WTC11 (cell line): ENCODE measurements at regions not wholly inside any gene's neighbourhood (a gene's known extent, or its start where the extent isn't known, plus 50 kb on each side); places are given as distances from the start of the nearest gene placed in this dataset.

Experiments used
- ATF1 ChIP-seq: sonication (generic); formaldehyde crosslinking; IDR thresholded peaks from 2 replicates; pipeline ENCODE4 v1.8.1; 2023; ENCODE audit warnings: mild to moderate bottlenecking, moderate library complexity, missing genetic modification reagents
- CTCF ChIP-seq: fragments of 200-600 bp; IDR thresholded peaks from 2 replicates; pipeline ENCODE4 v1.8.0; 2022; ENCODE audit warnings: antibody characterized with exemption
- ESRRA ChIP-seq: sonication (generic); formaldehyde crosslinking; IDR thresholded peaks from 2 replicates; pipeline ENCODE4 v1.8.1; 2022; ENCODE audit warnings: mild to moderate bottlenecking, missing genetic modification reagents, borderline replicate concordance
- FOXJ3 ChIP-seq: sonication (generic); formaldehyde crosslinking; IDR thresholded peaks from 2 replicates; pipeline ENCODE4 v1.9.0; 2021; ENCODE audit warnings: missing genetic modification reagents, mild to moderate bottlenecking, borderline replicate concordance
- GABPB1 ChIP-seq: sonication (generic); formaldehyde crosslinking; IDR thresholded peaks from 2 replicates; pipeline ENCODE4 v1.8.1; 2023; ENCODE audit warnings: mild to moderate bottlenecking, missing genetic modification reagents
- KAT7 ChIP-seq: sonication (generic); formaldehyde crosslinking; IDR thresholded peaks from 2 replicates; pipeline ENCODE4 v1.8.1; 2023; ENCODE audit warnings: missing genetic modification reagents, mild to moderate bottlenecking, borderline replicate concordance
- TCF7 ChIP-seq: sonication (generic); formaldehyde crosslinking; IDR thresholded peaks from 2 replicates; pipeline ENCODE4 v1.8.0; 2022; ENCODE audit warnings: mild to moderate bottlenecking, low read depth, missing genetic modification reagents, moderate library complexity

DNA sequence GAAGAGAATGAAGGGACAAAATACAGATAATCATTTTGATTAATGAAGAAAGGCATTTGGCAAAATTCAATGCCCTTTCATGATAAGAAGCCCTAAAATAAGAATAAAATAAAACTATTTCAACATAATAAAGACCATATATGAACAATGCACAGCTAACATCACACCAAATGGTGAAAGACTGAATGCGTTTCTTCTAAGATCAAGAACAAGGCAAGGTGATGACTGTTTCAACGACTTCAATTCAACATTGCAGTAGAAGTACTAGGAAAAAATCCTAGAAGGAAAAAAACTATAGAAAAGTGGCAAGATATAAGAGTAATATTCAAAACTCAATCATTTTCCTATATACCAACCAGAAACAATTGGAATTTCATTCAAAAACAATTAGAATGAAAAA lies 280.1 kb upstream of the GRM7 start:
- no peak for TF ChIP-seq ATF1 (CRISPR knock-in tag)
- TF ChIP-seq CTCF = no peak
- no peak for TF ChIP-seq TCF7 (CRISPR knock-in tag)
- TF ChIP-seq KAT7 (CRISPR knock-in tag) = no peak
- no peak for TF ChIP-seq GABPB1
- no peak for TF ChIP-seq ESRRA
- TF ChIP-seq FOXJ3 (CRISPR knock-in tag) = no peak
